Stimulated activated effector memory CD8-positive, alpha-beta T cell treated with anti-CD3 and anti-CD28 coated beads, Interleukin-12 subunit alpha, Interleukin-12 subunit beta, amount 100 ng/mL, for 72 hours (primary cell): ENCODE measurements at regions not wholly inside any gene's neighbourhood (a gene's known extent, or its start where the extent isn't known, plus 50 kb on each side); places are given as distances from the start of the nearest gene placed in this dataset.

ENCODE experiments used
- ATAC-seq: fragments of 150-1000 bp; cut with Tn5 transposase; 2 replicates; pipeline ENCODE4 v1.10.0; 2021
- DNase-seq, 2 donors: peaks; one replicate each; pipeline ENCODE4 v3.0.0; 2021 to 2022; ENCODE audit warnings: low spot score in 2 of 2
- H3K27ac Mint-ChIP-seq: one replicate; pipeline ENCODE4 v1.8.0; 2022; ENCODE audit warnings: mild to moderate bottlenecking, mixed read lengths
- H3K36me3 Mint-ChIP-seq: one replicate; pipeline ENCODE4 v1.8.0; 2022; ENCODE audit warnings: mild to moderate bottlenecking, mixed read lengths
- H3K4me1 Mint-ChIP-seq: one replicate; pipeline ENCODE4 v1.8.0; 2022; ENCODE audit warnings: mixed read lengths
- H3K4me3 Mint-ChIP-seq: one replicate; pipeline ENCODE4 v1.8.0; 2022; ENCODE audit warnings: mild to moderate bottlenecking, mixed read lengths
- H3K9me3 Mint-ChIP-seq: one replicate; pipeline ENCODE4 v1.8.0; 2022; ENCODE audit warnings: mixed read lengths

DNA sequence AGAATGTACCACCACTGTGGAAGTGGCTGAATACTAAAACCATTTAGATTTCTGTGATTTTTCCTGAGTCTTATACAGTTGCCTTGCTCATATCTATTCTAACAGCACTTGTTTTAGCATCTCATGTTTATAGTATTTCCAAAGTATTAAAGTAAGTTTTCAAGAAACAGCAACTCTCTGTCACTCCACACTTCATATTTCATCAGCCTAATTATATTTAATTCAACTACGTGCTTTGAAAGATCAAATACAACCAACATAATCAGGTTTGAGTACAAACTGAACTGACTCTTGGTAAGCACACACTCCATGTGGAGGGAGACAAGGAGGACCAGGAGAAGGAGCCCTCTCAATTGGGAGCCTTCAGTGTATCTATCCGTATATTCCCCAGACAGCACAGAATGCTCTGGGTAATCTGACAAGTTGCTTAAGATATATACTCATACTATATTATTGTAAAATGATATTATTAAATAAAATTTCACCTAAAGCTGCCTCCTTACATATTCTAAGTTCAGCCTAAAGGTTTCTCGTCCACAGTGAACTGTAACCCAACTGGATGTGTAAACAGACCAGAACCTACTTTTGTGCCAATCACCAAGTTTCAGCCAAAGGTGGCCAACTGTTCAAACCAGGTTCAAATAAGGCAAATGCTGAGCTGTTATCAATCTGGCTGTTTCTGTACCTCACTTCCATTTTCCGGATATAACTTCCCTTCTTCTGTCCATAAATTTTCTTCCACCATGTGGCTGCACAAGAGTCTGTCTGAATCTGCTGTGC, 105.0 kb upstream of the RASSF8 start:
- no peak overlapping the region for H3K4me3 Mint-ChIP-seq
- no peak overlapping the region for H3K27ac Mint-ChIP-seq

DNA sequence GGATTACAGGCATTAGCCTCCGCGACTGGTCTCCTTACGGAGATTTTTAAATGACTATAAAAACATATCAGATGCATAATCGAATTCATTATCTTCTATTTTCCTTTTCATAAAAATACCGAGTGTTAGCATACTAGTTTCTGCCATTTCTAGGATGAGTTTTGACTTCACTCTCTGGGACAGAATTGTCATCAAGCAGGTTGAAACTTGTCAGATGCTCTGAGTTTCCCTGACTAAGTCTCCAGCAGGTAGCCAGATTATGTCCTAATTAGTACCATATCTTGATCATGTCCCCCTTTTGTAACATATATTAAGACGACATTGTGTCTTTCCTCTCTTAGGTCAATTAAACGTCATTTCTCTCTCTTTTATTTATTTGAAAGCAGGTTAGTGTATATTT, 103.5 kb upstream of the RASSF8 start:
- ATAC-seq, result no peak
- no peaks in the 10 kb centered on the region for H3K4me1 Mint-ChIP-seq

More for the DNA sequence above, 105.0 kb upstream of the RASSF8 start:
- DNase-seq, result no peak
- Mint-ChIP-seq H3K36me3 (no peaks in the 10 kb centered on the region), H3K4me1 (no peaks in the 10 kb centered on the region), H3K9me3 (peaks cover 3% of the 10 kb centered on the region)
- no peak for ATAC-seq

DNA sequence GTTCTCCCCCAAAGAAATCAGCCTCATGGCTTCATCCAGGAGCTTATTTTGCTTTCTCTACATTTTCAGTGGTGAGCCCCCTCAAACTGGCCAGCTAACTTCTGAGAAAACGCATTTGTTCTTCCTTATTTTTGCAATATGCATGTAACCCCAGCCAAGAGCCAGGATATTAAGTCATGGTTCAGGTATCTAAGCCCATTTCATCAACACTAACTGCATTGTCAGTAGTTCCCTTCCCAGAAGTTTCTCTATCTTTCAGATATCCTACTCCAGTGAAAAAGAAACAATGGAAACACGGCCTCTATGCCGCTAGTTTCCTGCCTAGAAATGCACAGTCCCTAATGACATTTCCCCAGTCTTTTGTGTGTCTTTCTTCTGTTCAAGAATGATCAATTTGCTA, 102.8 kb upstream of the RASSF8 start:
- Mint-ChIP-seq H3K9me3 (peaks cover 3% of the 10 kb centered on the region), H3K36me3 (no peaks in the 10 kb centered on the region), H3K4me1 (no peaks in the 10 kb centered on the region), H3K27ac (no peak overlapping the region), H3K4me3 (no peak overlapping the region)
- ATAC-seq, result no peak
- no peak for DNase-seq

More for the DNA sequence above, 103.5 kb upstream of the RASSF8 start:
- no peak overlapping the region for H3K4me3 Mint-ChIP-seq
- peaks cover 3% of the 10 kb centered on the region for H3K9me3 Mint-ChIP-seq
- no peaks in the 10 kb centered on the region for H3K36me3 Mint-ChIP-seq
- no peak for DNase-seq
- no peak overlapping the region for H3K27ac Mint-ChIP-seq

DNA sequence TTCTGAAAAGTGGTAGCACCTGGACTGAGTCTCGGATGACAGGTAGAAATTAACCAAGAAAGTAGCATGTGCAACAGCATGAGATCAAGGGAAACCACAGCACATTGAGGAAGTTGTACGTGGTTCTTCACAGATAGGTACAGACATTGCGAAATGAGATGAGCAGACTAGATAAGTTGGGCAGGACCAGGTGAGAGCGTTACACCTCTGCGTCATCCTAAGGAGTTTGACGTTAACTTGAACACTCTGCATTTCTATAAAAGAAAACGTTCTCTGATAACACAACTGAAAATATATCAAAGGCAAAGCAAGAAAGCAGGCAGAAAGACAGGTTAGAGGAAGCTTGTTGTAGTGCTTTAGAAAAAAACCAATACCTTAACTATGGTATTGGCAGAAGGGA, 98.5 kb upstream of the RASSF8 start:
- Mint-ChIP-seq H3K27ac (no peak overlapping the region), H3K9me3 (peaks cover 3% of the 10 kb centered on the region), H3K4me3 (no peak overlapping the region), H3K36me3 (no peaks in the 10 kb centered on the region), H3K4me1 (no peaks in the 10 kb centered on the region)
- DNase-seq (no peak), ATAC-seq (no peak)

DNA sequence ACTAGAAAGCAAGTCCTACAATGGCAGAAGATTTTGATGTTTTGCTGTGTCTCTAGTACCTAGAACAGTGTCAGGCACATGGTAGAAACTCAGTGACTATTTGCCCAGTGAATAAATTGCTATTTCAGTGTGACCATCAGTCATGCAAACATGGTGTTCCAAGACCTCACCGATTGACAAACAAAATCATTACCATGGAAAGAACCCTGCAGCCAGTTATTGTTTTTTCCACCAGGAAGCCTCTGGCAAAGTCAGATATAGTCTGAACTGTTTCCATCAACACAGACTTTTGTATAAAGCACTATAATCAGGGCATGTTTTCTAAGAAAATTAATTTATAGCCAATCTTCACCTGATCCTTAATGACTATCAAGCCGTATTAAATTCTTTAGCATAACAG, 97.3 kb upstream of the RASSF8 start:
- Mint-ChIP-seq H3K4me1 (no peaks in the 10 kb centered on the region), H3K27ac (no peak overlapping the region), H3K36me3 (no peaks in the 10 kb centered on the region), H3K4me3 (no peak overlapping the region), H3K9me3 (no peaks in the 10 kb centered on the region)
- DNase-seq (no peak), ATAC-seq (no peak)

DNA sequence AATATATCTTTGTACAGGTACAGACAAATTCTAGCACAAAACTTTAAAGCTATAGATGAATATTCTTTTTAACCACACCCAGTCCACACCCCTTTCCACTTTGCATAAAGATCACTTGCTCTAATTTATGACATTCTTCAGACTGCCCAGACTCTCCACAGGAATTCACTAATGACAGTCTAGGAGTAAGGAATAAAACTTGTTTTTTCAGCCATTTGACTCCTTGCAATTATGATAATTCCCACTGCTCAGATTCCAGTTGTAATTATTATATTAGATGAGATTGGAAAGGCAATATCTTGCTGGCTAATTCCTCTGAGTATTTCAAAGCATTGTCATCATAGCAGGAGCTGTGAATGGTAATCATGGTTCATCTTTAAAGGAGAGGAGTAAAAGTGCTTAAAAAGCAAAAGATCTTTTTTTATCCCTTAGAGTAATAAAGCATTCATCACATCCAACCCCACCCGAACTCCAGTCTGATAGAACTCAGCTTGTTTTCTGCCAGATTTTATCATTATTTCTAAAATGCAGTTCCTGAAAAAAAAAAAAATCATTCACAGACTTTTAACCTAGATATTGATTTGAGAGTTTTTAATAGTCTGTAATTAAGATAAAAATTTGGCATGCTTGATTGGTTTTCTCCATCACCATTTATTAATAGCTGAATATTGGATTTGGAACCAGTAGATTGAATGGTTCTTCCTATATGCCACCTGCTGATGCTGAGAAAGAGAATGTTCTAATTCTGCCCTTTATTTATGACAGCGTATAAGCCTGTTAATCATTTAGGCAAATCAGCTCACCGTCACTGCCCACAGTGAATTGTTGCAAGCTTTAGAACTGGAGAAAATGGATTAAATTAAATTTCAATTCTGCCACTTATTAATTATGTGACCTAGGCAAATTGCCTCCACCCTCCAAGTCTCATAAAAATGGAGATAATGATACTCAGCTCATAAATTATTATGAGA, 93.9 kb upstream of the RASSF8 start:
- no peak overlapping the region for H3K27ac Mint-ChIP-seq
- ATAC-seq (no peak), DNase-seq (no peak)
- no peaks in the 10 kb centered on the region for H3K36me3 Mint-ChIP-seq
- peaks cover 2% of the 10 kb centered on the region for H3K9me3 Mint-ChIP-seq
- H3K4me3 Mint-ChIP-seq, result no peak overlapping the region
- H3K4me1 Mint-ChIP-seq, result no peaks in the 10 kb centered on the region

DNA sequence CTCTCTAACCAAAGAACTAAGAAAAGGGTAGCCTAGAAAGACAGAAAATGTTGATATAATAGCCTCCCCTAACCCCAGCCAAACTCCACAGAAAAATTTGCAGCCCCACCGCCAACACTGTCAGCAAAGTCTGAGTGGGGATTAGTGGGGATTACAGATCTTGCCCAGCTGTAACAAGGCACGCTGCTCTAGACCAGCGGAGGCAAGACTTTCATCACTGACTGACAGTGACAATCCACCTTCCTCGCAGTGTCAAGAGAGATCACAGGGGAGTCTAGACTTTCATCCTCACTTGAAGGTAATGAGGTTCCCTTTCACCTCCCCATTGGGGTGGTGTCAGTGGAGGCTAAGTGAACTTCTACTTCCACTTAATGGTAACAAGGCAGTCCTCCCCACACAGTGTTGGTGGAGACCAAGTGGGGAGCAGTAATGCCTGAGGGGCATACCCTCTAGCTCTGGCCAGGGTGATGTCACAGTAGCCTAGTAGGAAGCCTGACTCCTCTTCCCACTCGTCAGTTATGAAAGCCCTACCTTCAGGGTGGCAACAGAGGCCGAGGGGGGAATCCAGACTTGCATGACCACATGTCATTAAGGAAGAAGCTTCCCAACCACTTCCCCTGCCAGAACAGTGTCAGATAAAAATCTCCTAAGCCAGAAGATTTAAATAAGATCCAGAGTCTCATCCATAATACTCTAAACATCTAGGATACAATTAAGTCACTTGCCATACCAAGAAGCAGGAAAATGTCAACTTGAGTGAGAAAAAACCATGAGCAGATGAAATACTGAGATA, 91.7 kb upstream of the RASSF8 start:
- no peak overlapping the region for H3K27ac Mint-ChIP-seq
- H3K36me3 Mint-ChIP-seq, result no peaks in the 10 kb centered on the region
- no peak overlapping the region for H3K4me3 Mint-ChIP-seq
- H3K4me1 Mint-ChIP-seq, result no peaks in the 10 kb centered on the region
- H3K9me3 Mint-ChIP-seq, result peaks cover 2% of the 10 kb centered on the region
- ATAC-seq, result no peak
- no peak for DNase-seq

DNA sequence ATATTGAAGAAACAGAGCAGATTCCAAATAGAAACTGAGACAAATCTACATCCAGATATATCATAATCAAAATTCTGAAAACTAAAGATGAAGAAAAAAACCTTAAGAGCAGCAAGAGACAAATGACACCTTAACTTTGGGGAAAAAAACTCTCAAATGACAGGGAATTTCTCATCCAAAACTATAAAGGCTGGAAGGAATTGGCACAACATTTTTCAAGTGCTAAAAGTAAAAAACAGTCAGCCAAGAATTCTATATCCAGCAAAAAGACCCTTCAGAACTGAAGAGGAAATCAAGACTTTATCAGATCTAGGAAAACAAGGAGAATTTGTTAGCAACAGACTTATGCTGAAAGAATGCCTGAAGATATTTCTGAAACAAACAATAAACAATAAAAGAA, 90.3 kb upstream of the RASSF8 start:
- Mint-ChIP-seq H3K4me3 (no peak overlapping the region), H3K9me3 (peaks cover 2% of the 10 kb centered on the region), H3K4me1 (no peaks in the 10 kb centered on the region), H3K36me3 (no peaks in the 10 kb centered on the region), H3K27ac (no peak overlapping the region)
- ATAC-seq, result no peak
- no peak for DNase-seq

DNA sequence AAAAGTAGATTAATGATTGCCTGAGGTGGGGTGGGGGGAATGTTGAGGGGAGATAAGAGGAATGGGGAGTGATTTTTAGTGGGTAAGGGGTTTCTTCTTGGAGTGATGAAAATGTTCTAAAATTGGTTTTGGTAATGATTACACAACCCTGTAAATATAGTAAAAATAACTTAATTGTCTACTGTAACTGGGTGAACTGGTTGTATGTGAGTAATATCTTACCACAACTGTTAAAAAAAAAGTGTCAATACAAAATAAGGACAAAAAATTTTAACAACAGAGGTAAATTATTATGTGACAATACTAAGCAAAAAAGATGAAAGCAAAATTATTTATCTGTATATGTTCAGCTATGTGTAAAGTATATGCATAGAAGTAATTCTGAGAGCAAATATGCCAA, 86.3 kb upstream of the RASSF8 start:
- no peak overlapping the region for H3K4me3 Mint-ChIP-seq
- H3K36me3 Mint-ChIP-seq, result no peaks in the 10 kb centered on the region
- H3K9me3 Mint-ChIP-seq, result peaks cover 2% of the 10 kb centered on the region
- DNase-seq (no peak), ATAC-seq (no peak)
- no peak overlapping the region for H3K27ac Mint-ChIP-seq
- no peaks in the 10 kb centered on the region for H3K4me1 Mint-ChIP-seq

DNA sequence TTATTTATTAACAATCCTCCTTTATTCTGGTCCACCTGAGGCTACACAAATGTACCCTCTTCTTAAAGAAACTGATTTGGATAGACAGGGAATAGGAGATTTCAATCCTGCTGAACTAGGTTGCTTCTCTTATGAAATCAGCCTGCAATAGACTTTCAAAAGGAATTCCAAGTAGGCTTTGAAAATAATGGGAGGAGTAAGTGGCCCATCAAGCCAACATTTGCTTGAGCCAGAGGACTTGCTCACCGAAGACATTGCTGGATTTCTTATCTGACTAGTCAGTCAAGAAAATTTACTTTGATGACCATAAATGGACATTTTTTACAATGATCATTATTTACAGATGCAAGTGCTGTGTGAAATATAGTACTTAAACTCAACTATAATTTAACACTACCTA, 82.8 kb upstream of the RASSF8 start:
- no peaks in the 10 kb centered on the region for H3K4me1 Mint-ChIP-seq
- peaks cover 3% of the 10 kb centered on the region for H3K9me3 Mint-ChIP-seq
- no peak for ATAC-seq
- no peak overlapping the region for H3K4me3 Mint-ChIP-seq
- H3K27ac Mint-ChIP-seq, result no peak overlapping the region
- DNase-seq, result no peak
- H3K36me3 Mint-ChIP-seq, result no peaks in the 10 kb centered on the region

DNA sequence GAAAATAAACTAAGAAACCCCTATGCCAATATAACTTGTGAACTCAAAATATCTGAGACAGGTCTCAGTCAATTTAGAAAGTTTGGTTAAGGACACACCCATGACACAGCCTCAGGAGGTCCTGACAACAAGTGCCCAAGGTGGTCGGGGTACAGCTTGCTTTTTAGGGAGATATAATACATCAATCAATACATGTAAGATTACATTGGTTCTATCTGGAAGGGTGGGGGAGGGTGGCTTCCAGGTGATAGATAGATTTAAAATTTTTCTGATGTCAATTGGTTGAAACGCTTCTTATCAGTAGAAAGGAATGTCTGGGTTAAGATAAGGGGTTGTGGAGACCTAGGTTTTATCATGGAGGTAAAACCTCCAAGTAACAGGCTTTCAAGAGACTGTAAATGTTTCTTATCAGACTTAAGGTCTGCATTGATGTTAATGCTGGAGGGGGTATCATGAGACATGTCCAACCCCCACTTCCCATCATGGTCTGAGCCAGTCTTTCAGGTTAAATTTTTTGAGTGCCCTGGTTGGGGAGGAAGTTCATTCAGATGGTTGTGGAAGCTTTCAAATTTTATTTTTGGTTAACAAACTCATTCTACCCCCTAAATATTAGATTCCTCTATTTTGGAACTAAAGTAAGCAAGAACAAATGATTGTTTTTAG, 82.0 kb upstream of the RASSF8 start:
- no peak for ATAC-seq
- Mint-ChIP-seq H3K9me3 (peaks cover 3% of the 10 kb centered on the region), H3K4me3 (no peak overlapping the region), H3K4me1 (no peaks in the 10 kb centered on the region), H3K27ac (no peak overlapping the region), H3K36me3 (no peaks in the 10 kb centered on the region)
- DNase-seq, result no peak

DNA sequence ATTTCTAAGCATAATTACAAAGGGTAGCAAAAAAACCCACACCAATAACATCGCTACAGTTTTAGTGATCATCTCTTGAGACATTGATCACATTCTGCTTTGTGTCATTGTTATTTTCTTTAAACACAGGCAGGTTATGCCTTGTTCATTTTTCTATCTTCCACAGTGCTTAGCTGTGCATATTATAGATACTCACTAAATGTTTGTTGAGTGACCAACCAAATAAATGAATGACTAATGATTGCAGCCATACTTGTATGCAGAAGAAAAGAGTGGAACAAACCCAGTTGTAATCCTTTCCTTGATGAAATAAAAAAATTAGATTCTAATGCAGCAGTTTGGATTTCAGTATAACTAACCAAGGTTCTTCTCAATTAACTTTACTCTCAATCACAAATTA, 81.0 kb upstream of the RASSF8 start:
- no peak for ATAC-seq
- Mint-ChIP-seq H3K36me3 (no peaks in the 10 kb centered on the region), H3K27ac (no peak overlapping the region), H3K4me3 (no peak overlapping the region), H3K9me3 (peaks cover 5% of the 10 kb centered on the region), H3K4me1 (no peaks in the 10 kb centered on the region)
- DNase-seq, result no peak

DNA sequence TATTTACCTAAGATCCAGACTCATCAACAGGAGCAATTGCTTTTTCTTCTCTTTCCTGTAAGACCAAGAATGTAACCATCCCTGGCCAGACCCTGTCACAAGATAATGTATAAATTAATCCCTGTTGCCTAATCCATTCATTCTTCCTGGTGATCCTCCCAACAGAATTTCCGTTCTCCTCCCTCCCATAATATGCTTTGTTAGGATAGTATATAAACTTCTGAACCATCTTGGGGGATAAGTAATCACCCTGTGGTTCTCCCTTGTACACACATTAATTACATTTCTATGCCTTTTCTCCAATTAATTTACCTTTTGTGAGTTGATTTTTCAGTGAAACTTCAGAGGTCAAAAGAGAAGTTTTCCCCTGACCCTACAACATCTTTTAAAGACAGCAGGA, 76.2 kb upstream of the RASSF8 start:
- H3K36me3 Mint-ChIP-seq, result no peaks in the 10 kb centered on the region

DNA sequence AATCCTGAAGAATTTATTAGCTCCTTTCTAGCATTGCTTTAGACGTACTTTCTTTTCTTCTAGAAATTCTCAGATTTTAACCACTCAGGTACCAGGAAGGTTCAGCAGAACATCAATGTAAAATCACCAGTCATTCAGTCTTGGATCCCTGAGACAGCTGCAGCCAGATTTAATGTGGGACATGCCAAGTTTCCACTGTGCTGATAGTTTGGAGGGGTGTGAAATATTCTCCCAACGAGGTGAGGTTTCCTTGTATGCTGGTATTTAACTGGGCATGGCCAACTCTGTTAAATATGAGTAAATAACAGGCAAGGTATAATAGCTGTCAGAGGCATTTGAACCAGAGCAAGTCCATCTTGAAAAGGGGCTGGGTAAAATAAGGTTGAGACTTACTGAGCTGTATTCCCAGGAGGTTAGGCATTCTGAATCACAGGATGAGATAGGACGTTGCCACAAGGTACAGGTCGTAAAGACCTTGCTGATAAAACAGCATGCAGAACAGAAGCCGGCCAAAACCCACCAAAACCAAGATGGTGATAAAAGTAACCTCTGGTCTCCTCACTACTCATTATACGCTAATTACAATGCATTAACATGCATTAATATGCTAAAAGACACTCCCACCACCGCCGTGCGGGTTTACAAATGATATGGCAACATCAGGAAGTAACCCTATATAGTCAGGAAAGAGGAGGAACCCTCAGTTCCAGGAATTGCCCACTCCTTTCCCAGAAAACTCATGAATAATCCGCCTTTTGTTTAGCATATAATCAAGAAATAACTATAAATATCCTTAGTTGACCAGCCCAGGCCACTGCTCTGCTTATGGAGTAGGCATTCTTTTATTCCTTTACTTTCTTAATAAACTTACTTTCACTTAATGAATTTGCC, 75.2 kb upstream of the RASSF8 start:
- no peak overlapping the region for H3K4me3 Mint-ChIP-seq

More for the DNA sequence above, 76.2 kb upstream of the RASSF8 start:
- H3K9me3 Mint-ChIP-seq, result peaks cover 5% of the 10 kb centered on the region
- ATAC-seq (no peak), DNase-seq (no peak)
- H3K4me1 Mint-ChIP-seq, result no peaks in the 10 kb centered on the region
- no peak overlapping the region for H3K4me3 Mint-ChIP-seq
- no peak overlapping the region for H3K27ac Mint-ChIP-seq

More for the DNA sequence above, 75.2 kb upstream of the RASSF8 start:
- H3K36me3 Mint-ChIP-seq, result no peaks in the 10 kb centered on the region
- ATAC-seq (no peak), DNase-seq (no peak)
- peaks cover 5% of the 10 kb centered on the region for H3K9me3 Mint-ChIP-seq
- no peak overlapping the region for H3K27ac Mint-ChIP-seq
- H3K4me1 Mint-ChIP-seq, result no peaks in the 10 kb centered on the region
